Stimulated activated effector memory CD8-positive, alpha-beta T cell treated with anti-CD3 and anti-CD28 coated beads, Interleukin-12 subunit alpha, Interleukin-12 subunit beta, amount 100 ng/mL, for 72 hours (primary cell): ENCODE measurements at regions not wholly inside any gene's neighbourhood (a gene's known extent, or its start where the extent isn't known, plus 50 kb on each side); places are given as distances from the start of the nearest gene placed in this dataset.
"Not testable (repeated sequence)": the region's sequence is repeated elsewhere in the genome, so short reads cannot be mapped to it uniquely, and the experiment has no call there.

ENCODE experiments used
- ATAC-seq: fragments of 150-1000 bp; cut with Tn5 transposase; 2 replicates; pipeline ENCODE4 v1.10.0; 2021
- DNase-seq, 2 donors: peaks; one replicate each; pipeline ENCODE4 v3.0.0; 2021 to 2022; ENCODE audit warnings: low spot score in 2 of 2
- H3K27ac Mint-ChIP-seq: one replicate; pipeline ENCODE4 v1.8.0; 2022; ENCODE audit warnings: mild to moderate bottlenecking, mixed read lengths
- H3K36me3 Mint-ChIP-seq: one replicate; pipeline ENCODE4 v1.8.0; 2022; ENCODE audit warnings: mild to moderate bottlenecking, mixed read lengths
- H3K4me1 Mint-ChIP-seq: one replicate; pipeline ENCODE4 v1.8.0; 2022; ENCODE audit warnings: mixed read lengths
- H3K4me3 Mint-ChIP-seq: one replicate; pipeline ENCODE4 v1.8.0; 2022; ENCODE audit warnings: mild to moderate bottlenecking, mixed read lengths
- H3K9me3 Mint-ChIP-seq: one replicate; pipeline ENCODE4 v1.8.0; 2022; ENCODE audit warnings: mixed read lengths

DNA sequence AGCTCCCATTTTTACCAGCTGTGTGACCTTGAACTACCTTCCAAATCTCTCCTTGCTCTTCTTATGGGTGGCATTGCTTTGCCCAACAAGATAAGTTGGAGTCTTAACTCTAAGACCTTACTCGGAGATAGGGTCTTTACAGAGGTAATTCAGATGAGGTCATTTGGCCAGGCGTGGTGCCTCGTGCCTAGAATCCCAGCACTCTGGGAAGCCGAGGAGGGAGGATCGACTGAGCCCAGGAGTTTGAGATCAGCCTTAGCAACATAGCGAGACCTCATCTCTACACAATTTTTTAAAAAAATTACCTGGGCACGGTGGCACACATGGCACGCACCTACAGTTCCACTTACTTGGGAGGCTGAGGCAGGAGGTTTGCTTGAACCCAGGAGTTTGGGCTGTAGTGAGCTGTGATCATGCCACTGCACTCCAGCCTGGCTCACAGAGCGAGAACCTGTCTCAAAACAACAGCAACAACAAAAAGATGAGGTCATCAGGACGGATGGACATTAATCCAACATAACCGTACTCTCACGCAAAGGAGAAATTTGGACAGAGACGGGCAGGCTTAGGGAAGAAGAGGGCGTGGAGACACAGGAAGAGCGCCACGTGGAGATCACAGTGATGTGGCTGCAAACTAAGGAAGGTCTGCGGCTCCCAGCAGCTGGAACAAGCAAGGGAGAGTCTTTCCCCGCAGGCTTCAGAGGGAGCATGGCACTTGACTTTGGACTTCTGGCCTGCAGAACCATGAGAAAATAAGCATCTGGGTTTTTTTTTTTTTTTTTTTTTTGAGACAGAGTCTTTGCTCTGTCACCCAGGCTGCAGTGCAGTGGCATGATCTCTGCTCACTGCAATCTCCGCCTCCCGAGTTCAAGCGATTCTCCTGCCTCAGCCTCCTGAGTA is 122.3 kb upstream of the CARD11 start:
- Mint-ChIP-seq H3K36me3 (no peaks in the 10 kb centered on the region), H3K4me1 (peaks cover 9% of the 10 kb centered on the region), H3K27ac (no peak overlapping the region), H3K9me3 (no peaks in the 10 kb centered on the region), H3K4me3 (no peak overlapping the region)
- ATAC-seq (no peak), DNase-seq (no peak)

- peaks cover 9% of the 10 kb centered on the region for H3K4me1 Mint-ChIP-seq
- no peak for ATAC-seq
Measured at GRCh38 chr7:3167551-3167950, 123.9 kb upstream of the CARD11 start.

DNA sequence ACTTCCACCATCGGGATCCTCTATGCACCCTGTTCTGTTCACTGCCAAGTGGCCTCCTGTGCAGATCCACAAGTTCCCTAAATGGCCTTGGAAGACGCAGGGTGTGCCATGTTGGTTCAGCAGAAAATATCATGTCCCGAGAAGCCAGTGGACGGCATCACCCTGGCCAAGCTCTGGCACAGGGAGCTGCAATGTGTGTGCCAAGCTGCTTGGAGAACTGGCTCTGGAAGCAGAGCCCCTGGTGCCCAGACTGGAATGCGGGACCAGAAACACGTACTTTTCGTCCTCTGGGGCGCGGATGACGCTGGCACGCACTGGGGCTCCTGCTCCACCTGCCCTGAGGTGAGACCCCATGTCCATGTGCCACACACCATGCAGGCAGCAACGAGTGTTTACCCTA is 124.7 kb upstream of the CARD11 start:
- Mint-ChIP-seq H3K36me3 (no peaks in the 10 kb centered on the region), H3K4me3 (no peak overlapping the region), H3K9me3 (peaks cover 4% of the 10 kb centered on the region), H3K27ac (no peak overlapping the region), H3K4me1 (peaks cover 9% of the 10 kb centered on the region)
- DNase-seq: no peak
- no peak for ATAC-seq

More at GRCh38 chr7:3167551-3167950, 123.9 kb upstream of the CARD11 start:
- no peaks in the 10 kb centered on the region for H3K36me3 Mint-ChIP-seq
- peaks cover 4% of the 10 kb centered on the region for H3K9me3 Mint-ChIP-seq
- no peak overlapping the region for H3K4me3 Mint-ChIP-seq
- H3K27ac Mint-ChIP-seq: no peak overlapping the region
- DNase-seq: no peak

GRCh38 chr7:3168869-3169268 is 125.2 kb upstream of the CARD11 start:
- no peak overlapping the region for H3K4me3 Mint-ChIP-seq
- DNase-seq (no peak), ATAC-seq (peak; percentile 53)
- H3K27ac Mint-ChIP-seq: no peak overlapping the region
- H3K9me3 Mint-ChIP-seq: peaks cover 4% of the 10 kb centered on the region
- peaks cover 9% of the 10 kb centered on the region for H3K4me1 Mint-ChIP-seq
- no peaks in the 10 kb centered on the region for H3K36me3 Mint-ChIP-seq

GRCh38 chr7:3172768-3173280 is 128.2 kb upstream of the SDK1 start:
- ATAC-seq (no peak), DNase-seq (no peak)
- no peak overlapping the region for H3K4me3 Mint-ChIP-seq
- peaks cover 4% of the 10 kb centered on the region for H3K9me3 Mint-ChIP-seq
- no peak overlapping the region for H3K27ac Mint-ChIP-seq
- peaks cover 9% of the 10 kb centered on the region for H3K4me1 Mint-ChIP-seq
- H3K36me3 Mint-ChIP-seq: no peaks in the 10 kb centered on the region

GRCh38 chr7:3174515-3175284 is 126.4 kb upstream of the SDK1 start:
- Mint-ChIP-seq H3K36me3 (no peaks in the 10 kb centered on the region), H3K9me3 (peaks cover 4% of the 10 kb centered on the region), H3K4me3 (no peak overlapping the region), H3K27ac (no peak overlapping the region), H3K4me1 (no peaks in the 10 kb centered on the region)
- ATAC-seq (no peak), DNase-seq (no peak)

GRCh38 chr7:3175285-3175902 is 125.7 kb upstream of the SDK1 start:
- Mint-ChIP-seq H3K4me3 (no peak overlapping the region), H3K9me3 (peaks cover 4% of the 10 kb centered on the region), H3K36me3 (no peaks in the 10 kb centered on the region), H3K27ac (no peak overlapping the region), H3K4me1 (no peaks in the 10 kb centered on the region)
- DNase-seq (no peak), ATAC-seq (no peak)

DNA sequence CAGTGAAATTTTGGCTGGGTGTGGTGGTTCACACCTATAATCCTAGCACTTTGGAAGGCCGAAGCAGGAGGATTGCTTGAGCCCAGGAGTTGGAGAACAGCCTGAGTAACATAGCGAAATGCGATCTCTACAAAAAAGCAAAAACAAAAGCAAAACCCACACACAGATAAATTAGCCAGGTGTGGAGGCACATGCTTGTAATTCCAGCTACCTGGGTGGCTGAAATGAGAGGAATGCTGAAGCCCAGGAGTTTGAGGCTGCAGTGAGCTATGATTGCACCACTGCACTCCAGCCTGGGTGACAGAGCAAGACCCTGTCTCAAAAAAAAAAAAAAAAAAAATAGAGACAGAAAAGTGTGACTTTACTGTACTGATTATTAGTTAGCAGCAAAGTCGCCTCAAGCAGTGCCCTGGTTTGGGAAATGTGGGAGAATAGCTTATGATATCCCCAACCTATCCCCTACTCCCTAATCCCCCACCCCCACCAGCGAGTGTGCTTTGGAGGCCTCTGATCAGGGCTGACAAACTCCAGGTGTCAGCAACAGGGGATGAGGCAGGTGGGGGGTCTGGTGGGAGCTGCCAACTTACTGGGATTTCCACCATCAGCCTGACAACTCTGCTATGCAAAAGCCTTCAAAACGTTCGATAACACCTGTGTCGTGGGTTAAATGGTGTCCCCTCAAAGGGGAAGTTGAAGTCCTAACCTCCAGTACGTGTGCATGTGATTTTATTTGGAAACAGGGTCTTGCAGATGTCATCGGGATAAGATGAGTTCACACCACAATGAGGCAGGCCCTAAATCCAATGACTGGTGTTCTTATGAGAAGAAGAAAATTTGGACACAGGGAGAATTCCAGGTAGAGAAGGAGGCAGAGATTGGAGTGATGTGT is 124.7 kb upstream of the SDK1 start:
- no peaks in the 10 kb centered on the region for H3K36me3 Mint-ChIP-seq
- no peak overlapping the region for H3K27ac Mint-ChIP-seq
- ATAC-seq (no peak), DNase-seq (no peak)
- no peaks in the 10 kb centered on the region for H3K4me1 Mint-ChIP-seq
- no peak overlapping the region for H3K4me3 Mint-ChIP-seq
- H3K9me3 Mint-ChIP-seq: peaks cover 4% of the 10 kb centered on the region

DNA sequence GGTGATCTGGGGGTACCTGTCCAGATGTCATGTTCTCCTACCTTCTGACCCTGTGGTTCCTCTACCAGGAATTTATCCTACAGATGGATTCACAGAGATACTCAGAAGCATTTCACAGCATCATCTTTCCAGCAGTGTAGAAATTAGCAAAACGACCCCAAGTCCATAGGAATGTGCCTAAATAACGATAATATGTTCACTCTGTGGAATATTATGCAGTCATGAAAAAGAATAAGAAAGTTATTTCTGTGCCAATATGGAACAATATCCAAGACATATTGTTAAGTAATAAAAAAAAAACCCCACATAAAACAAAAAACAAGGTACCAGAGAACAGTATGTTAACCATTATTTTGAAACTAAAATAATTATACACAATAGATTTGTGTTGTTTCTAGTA is 123.8 kb upstream of the SDK1 start:
- no peak overlapping the region for H3K27ac Mint-ChIP-seq
- ATAC-seq (no peak), DNase-seq (no peak)
- H3K4me3 Mint-ChIP-seq: no peak overlapping the region
- H3K36me3 Mint-ChIP-seq: no peaks in the 10 kb centered on the region
- no peaks in the 10 kb centered on the region for H3K9me3 Mint-ChIP-seq
- no peaks in the 10 kb centered on the region for H3K4me1 Mint-ChIP-seq

DNA sequence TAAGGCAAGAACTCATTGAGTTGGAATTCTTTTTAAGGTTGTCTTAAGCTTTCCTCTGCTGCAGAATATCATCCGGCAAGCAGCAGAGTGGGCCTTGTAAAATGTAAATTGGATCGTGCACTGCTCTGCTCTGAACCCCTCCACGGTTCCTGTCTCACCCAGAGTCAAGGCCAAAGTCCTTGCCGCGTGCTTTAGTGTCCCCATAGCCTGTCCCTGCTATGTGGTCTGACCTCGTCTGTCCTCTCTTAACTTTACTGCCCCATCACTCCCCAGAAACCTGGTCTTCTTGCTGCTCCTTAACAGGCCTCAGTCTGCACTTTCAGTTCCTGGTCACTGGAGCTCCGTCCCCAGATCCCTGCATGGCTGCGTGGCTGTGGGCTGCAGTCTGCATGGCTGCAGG is 121.6 kb upstream of the SDK1 start:
- DNase-seq: no peak
- H3K27ac Mint-ChIP-seq: no peak overlapping the region
- H3K4me3 Mint-ChIP-seq: no peak overlapping the region
- no peak for ATAC-seq
- H3K9me3 Mint-ChIP-seq: no peaks in the 10 kb centered on the region
- no peaks in the 10 kb centered on the region for H3K36me3 Mint-ChIP-seq
- H3K4me1 Mint-ChIP-seq: no peaks in the 10 kb centered on the region

GRCh38 chr7:3180604-3181003 is 120.4 kb upstream of the SDK1 start:
- H3K27ac Mint-ChIP-seq: no peak overlapping the region
- no peaks in the 10 kb centered on the region for H3K36me3 Mint-ChIP-seq
- DNase-seq: no peak
- no peak overlapping the region for H3K4me3 Mint-ChIP-seq
- ATAC-seq: no peak
- no peaks in the 10 kb centered on the region for H3K4me1 Mint-ChIP-seq
- H3K9me3 Mint-ChIP-seq: no peaks in the 10 kb centered on the region

DNA sequence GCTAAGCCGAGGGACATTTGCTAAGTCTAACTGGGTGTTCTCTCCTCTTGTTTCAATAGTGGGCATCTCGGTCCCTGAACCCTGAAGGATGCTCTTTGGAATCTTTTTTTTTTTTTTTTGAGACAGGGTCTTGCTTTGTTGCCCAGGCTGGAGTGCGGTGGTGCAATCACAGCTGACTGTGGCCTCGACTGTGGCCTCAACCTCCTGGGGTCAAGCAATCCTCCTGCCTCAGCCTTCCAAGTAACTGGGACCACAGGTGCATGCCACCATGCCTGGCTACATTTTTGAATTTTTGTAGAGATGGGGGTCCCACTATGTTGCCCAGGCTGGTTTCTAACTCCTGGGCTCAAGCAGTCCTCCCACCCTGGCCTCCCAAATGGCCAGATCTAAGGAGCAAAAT is 119.0 kb upstream of the SDK1 start:
- not testable (repeated sequence) for H3K4me1 Mint-ChIP-seq, H3K36me3 Mint-ChIP-seq, DNase-seq, H3K27ac Mint-ChIP-seq, H3K9me3 Mint-ChIP-seq, H3K4me3 Mint-ChIP-seq, ATAC-seq

DNA sequence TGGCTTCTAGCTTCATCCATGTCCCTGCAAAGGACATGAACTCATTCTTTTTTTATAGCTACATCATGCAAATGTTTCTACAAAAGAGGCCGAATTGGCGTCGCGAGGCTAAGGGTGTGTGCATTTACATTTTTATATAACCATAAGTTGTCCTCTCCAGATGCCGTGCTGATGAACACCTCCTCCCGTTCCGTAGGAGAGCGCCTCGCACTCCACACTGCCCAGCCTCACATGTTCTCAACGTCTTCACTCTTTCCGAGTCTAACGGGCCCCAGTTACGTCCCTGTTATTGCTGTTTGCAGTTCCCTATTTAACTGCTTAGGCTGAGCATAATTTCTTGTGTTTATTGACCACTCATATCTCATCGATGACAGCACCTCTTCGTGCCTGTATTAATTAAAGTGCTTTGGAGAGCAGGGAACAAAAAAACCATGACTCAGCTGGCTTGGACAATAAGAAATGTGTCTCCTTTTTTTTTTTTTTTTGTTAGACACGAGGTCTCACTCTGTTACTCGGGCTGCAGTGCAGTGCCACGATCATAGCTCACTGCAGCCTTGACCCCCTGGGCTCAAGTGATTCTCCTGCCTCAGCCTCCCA is 113.5 kb upstream of the SDK1 start:
- ATAC-seq (no peak), DNase-seq (no peak)
- no peaks in the 10 kb centered on the region for H3K9me3 Mint-ChIP-seq
- no peaks in the 10 kb centered on the region for H3K36me3 Mint-ChIP-seq
- H3K4me3 Mint-ChIP-seq: no peak overlapping the region
- H3K4me1 Mint-ChIP-seq: no peaks in the 10 kb centered on the region
- H3K27ac Mint-ChIP-seq: no peak overlapping the region

DNA sequence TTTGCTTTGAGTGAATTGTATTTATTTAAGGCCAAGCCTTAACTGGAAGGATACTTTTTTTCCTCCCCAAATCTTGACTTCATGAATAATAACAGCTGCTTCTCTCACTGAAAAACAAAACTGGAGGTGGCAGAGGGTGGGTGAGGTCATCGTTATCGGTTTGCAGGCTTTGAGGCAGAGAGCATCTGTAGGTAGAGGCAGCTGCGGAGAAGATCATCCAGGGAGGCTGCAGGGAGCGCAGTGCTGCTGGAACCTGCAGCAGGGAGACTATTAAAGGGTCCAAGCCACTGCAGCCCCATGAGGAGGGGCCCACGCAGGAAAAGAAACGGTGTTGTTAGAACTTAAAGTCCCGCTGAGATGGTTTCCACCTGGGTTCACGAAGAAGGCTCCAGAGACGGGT is 112.1 kb upstream of the SDK1 start:
- no peak overlapping the region for H3K4me3 Mint-ChIP-seq
- H3K4me1 Mint-ChIP-seq: no peaks in the 10 kb centered on the region
- H3K27ac Mint-ChIP-seq: no peak overlapping the region
- no peaks in the 10 kb centered on the region for H3K36me3 Mint-ChIP-seq
- no peaks in the 10 kb centered on the region for H3K9me3 Mint-ChIP-seq
- ATAC-seq (no peak), DNase-seq (no peak)
